SK-MEL-5 (cell line): ENCODE measurements at regions not wholly inside any gene's neighbourhood (a gene's known extent, or its start where the extent isn't known, plus 50 kb on each side); places are given as distances from the start of the nearest gene placed in this dataset.
A peak's percentile ranks its signal among the peaks of the same experiment; 100 is the strongest.

ENCODE experiments used
- DNase-seq: peaks from one replicate; pipeline ENCODE4 v3.0.0-alpha.2; 2016; ENCODE audit warnings: low read depth, low spot score
- in situ Hi-C: cut with HindIII; loops from 2 replicates; pipeline ENCODE4 v1.10.0; 2016; ENCODE audit warnings: low sequenced_read_pairs, high pct_unique_total_duplicates, low pct_unique_long_range_greater_than_20kb

DNA sequence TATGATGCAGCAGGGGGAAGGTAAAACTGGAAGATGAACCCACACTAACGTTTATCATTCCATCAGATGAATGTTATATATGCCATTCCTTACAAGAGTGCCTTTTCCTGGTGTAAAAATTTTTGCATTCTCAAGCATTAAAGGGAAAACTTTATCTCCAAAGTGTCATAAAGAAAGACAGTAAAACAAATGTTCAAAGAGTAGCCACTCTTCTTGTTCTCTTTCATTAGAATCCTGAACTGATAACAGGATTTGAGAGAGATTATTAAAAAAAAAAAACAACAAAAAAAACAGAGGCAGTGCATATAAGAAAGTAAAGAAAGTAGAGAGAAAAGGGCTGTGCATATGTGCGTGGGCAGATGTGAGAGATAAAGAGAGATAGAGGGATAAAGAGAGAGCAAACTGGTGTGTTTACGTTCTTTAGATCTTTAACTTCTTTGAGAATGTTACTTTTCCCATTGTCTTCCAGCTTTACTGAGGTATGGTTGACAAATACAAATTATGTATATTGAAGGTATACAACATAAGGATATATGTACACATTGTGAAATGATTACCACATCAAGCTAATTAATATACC is 275.4 kb downstream of the HS3ST1 start:
- in situ Hi-C loops, result no loop called here
- DNase-seq, result no peak

DNA sequence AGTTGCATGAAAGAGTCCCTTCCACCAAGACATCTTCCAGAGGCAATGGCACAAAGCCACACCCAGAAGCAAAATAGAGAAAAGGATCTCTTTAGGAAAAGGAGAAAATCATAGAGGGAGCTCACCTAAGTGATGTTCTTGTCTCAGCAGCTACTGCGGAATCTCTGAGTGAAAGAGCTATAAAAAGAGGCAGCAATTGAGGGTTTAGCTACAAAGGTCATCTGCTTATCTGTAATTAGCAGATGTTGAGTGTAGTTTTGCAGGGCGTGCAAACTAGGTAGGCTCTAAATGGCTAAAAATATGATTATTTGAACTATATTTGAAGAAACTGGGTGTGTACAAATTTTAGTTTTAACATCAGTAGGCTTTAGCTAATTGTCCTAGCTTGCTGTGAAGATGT is 276.0 kb downstream of the HS3ST1 start:
- in situ Hi-C loops, result no loop called here
- no peak for DNase-seq

DNA sequence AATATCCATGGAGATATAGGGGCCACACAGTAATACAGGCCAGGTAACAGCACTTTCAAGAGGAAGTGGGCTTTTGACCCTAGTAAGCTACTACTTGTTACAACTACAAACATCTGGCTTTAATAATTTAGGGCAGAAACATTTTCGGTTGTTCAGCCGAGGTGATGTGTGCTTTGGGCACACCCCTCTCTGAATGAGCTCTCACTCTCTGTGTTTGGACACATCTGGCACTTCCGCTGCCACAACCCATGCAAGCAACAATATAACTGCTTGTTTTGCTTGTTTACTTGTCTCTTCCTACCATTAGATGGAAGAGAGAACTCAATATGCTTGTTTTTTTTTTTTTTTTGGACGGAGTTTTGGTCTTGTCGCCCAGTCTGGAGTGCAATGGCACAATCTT is 277.2 kb downstream of the HS3ST1 start:
- DNase-seq, result no peak
- in situ Hi-C loops, result no loop called here

- in situ Hi-C loops, result no loop called here
Measured at GRCh38 chr4:11149612-11150259, 279.0 kb downstream of the HS3ST1 start.

DNA sequence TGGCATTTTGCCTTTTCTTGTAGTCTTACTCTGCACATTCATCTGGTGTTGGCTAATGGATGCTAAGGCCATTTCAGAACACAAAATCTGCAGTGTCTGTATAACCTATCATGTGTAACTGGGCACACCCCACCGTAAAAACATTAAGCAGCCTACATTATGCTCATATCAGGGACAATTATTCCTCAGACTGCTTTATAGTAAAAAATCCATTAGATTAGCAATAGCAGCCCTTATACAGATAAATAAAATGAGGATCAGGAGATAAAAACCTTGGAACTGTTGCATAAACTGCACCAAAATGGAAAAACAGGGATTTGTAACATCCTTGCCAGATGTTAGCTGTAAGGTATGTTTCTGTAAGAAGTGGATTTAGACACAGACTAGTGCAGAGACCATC is 288.8 kb downstream of the HS3ST1 start:
- no peak for DNase-seq
- in situ Hi-C loops, result no loop called here

More at GRCh38 chr4:11149612-11150259, 279.0 kb downstream of the HS3ST1 start:
- no peak for DNase-seq

- DNase-seq, result peak; percentile 14
- in situ Hi-C loops, result no loop called here
Measured at GRCh38 chr4:11138964-11139363, 289.7 kb downstream of the HS3ST1 start.

GRCh38 chr4:11134705-11135104 is 294.0 kb downstream of the HS3ST1 start:
- no peak for DNase-seq

DNA sequence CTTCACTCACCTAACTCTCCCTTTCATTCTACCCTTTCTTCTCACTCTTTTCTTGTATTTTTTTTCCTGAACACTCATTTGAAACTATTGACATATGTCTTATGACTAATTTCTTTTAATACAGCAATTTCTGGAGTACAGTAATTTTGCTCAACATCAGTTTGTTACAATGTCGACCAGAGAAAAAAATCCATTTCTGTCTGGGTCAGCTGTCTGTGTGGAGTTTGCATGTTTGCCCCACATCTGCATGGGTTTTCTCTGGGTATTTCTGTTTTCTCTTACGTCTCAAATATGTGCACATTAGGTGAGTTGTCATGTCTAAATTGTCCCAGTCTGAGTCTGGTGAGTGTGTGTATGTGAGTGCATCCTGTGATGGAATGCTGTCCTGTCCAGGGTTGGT is 294.8 kb downstream of the HS3ST1 start:
- in situ Hi-C loops, result no loop called here

More at GRCh38 chr4:11134705-11135104, 294.0 kb downstream of the HS3ST1 start:
- in situ Hi-C loops, result no loop called here

GRCh38 chr4:11132478-11132877 is 296.2 kb downstream of the HS3ST1 start:
- no peak for DNase-seq
- in situ Hi-C loops, result no loop called here

More for the DNA sequence above, 294.8 kb downstream of the HS3ST1 start:
- no peak for DNase-seq

- no peak for DNase-seq
Measured at GRCh38 chr4:11131491-11131890, 297.2 kb downstream of the HS3ST1 start.

DNA sequence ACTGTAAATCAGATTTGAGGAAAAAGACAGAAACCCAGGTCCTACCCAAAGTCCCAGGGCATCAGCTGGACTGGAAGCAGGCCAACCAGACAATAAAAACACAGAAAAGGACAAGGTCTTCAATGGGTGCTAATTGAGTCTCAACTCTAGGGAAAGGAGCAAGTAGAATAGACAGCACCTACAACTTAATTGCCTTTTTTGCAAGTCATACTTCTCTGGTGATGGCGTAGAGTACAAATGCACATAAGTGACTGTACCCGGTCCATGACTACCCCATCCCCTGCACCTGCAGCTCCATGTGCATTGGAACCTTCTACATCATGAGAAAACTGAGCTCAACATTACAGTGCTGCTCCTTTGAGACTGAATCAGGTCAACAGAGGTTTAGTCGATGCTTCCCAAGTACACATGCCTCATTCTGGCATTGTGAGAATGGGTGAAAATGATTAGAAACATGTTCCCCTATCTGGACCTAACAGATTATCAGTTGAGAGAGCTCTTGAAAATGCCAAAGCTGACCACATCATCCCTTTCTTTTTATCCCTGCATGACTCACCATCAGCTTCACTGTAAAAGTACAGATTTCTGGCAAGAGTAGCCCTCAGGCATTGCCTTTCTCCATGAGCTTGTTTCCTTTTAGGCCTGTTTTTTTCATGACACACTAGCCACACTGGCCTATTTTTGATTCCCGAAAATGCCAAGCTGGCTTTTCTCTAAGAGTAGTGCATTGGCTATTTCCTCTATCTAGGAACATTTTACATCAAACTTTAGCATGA is 298.3 kb downstream of the HS3ST1 start:
- in situ Hi-C loops, result no loop called here
- DNase-seq, result peak; percentile 45

More at GRCh38 chr4:11131491-11131890, 297.2 kb downstream of the HS3ST1 start:
- in situ Hi-C loops, result no loop called here

DNA sequence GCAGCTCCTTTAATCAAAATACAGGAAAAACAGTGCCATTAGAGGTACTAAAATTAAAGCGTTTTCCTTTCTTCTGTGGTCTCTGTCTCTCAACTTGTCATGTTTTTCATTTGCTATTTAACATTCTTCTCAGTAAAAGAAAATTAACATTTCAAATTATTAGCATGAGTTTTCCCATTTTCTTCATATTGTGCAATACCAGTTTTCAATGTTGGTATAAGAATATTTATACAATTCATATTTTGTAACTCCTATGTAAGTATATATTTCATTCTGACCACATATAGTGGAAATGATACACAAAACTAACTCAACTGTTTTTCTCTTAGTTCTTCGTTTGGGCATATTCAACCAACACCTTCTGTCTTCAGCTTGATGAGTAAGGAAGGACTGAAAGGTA is 308.3 kb downstream of the HS3ST1 start:
- in situ Hi-C loops, result no loop called here
- DNase-seq, result no peak

DNA sequence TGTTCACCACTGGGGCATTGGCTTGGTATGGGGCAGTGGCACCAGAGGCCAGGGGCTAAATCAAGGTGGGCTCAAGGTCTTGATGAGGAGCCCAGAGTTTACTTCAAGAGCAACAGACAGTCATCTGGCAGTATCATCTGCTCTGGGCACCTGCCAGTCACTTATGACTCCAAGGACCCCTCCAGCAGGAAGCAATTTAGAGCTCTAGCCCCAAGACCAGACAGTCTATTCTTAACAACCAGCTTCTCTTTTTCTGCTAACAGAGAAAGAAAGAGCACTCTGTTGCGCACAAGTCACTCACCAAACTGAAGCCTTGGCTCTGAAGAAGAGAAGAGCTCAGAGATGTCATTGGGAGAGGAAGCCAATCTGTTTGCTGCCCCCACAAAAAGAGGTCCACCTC is 309.2 kb downstream of the HS3ST1 start:
- no peak for DNase-seq
- in situ Hi-C loops, result no loop called here

DNA sequence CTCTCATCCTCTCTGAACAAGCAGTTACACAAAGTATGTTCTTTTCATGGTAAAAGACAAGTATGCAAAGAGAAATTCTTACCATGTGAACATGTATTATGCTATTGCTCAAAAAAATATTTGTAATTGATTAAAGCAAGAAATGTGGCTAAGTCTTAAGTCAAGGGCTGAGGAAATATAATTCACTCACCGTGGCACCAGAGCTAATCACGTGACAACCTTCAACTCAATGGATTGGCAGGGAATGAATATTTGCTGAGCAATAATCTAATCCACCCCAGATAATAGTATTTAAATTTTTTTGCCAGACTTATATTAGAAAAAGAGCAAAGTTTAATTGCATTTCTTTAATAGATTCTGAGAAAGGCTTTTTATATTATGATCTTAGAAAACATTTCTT is 310.2 kb downstream of the HS3ST1 start:
- DNase-seq, result no peak
- in situ Hi-C loops, result no loop called here

- no peak for DNase-seq
- in situ Hi-C loops, result no loop called here
Measured at GRCh38 chr4:11116940-11117339, 311.8 kb downstream of the HS3ST1 start.

- no peak for DNase-seq
- in situ Hi-C loops, result no loop called here
Measured at GRCh38 chr4:11111876-11112275, 316.8 kb downstream of the HS3ST1 start.

DNA sequence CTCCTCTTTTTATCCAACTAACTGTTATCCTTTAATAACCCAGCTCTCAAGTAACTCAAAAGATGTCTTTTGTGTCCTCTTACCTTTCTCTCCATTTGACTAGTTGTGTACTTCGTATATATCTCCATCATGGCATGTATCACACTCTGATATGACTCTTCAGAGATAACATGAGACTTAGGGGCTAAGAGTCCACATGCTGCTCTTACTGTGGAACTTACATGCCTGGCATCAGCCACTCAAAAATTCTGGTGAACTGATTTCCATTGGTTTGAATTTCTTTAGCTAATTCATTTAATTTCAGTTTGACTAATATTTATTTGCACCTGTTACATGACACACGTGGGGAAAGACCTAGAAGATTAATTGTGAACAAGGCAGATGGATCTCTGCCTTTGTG is 317.3 kb downstream of the HS3ST1 start:
- in situ Hi-C loops, result no loop called here
- DNase-seq, result no peak

- no peak for DNase-seq
- in situ Hi-C loops, result no loop called here
Measured at GRCh38 chr4:11106759-11107158, 321.9 kb downstream of the HS3ST1 start.

DNA sequence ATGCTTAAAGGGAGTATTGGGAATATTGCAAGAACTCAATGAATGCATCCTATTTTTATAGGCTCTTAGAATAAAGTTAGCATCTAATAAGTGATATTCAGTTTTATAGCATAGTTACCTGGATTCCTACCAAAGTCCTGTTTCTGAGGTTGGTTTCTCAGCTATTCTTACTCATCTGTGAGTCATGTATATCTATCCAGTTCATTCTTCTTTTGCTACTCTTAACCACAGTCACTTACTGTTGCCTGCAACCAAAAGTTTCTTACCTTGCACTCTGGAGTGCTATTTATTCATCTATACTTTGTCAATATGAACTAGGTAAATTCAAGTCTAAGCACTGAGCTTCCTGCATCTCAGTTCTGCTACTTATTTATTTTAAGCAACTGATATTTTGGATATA is 322.5 kb downstream of the HS3ST1 start:
- in situ Hi-C loops, result no loop called here
- no peak for DNase-seq
